ENCODE measurements at regions not wholly inside any gene's neighbourhood (a gene's known extent, or its start where the extent isn't known, plus 50 kb on each side); places are given as distances from the start of the nearest gene placed in this dataset.

GRCh38 chr18:70416496-70416895 is 127.7 kb downstream of the SOCS6 start:
- no peak overlapping the region for H3K9ac ChIP-seq (ENCODE audit: control insufficient read depth, extremely low read depth, insufficient read depth, low read length)
- DNase-seq (ENCODE audit: low read depth, low spot score) (no peak), FAIRE-seq (no peak)
- dilution Hi-C loops (cut with MboI; ENCODE audit: extremely low pct_ligation_motif_present, low sequenced_read_pairs): no loop called here
- no peak overlapping the region for H3K27ac ChIP-seq (ENCODE audit: control insufficient read depth, insufficient read depth, low read length)
- no peaks in the 10 kb centered on the region for H4K20me1 ChIP-seq (ENCODE audit: control insufficient read depth, extremely low read depth, insufficient read depth, low read length)
- no peak overlapping the region for H3K4me2 ChIP-seq (ENCODE audit: control insufficient read depth, extremely low read depth, insufficient read depth, low read depth, low read length)
- no peaks in the 10 kb centered on the region for H3K27me3 ChIP-seq (ENCODE audit: control insufficient read depth, extremely low read depth, insufficient read depth, low read length)
- H3K36me3 ChIP-seq (ENCODE audit: control insufficient read depth in 2 of 2, extremely low read depth in 1 of 2, insufficient read depth in 2 of 2, low read length in 2 of 2): no peaks in the 10 kb centered on the region
- H3K9me1 ChIP-seq (ENCODE audit: control insufficient read depth, extremely low read depth, insufficient read depth, low read length): no peaks in the 10 kb centered on the region
- no peak overlapping the region for H2AFZ ChIP-seq (ENCODE audit: control insufficient read depth, low read length)
- peaks cover 17% of the 10 kb centered on the region for H3K4me1 ChIP-seq (ENCODE audit: control insufficient read depth, extremely low read depth, insufficient read depth, low read length)
- no peaks in the 10 kb centered on the region for H3K79me2 ChIP-seq (ENCODE audit: control insufficient read depth, insufficient read depth, low read length)
- TF ChIP-seq, protein P1, sequence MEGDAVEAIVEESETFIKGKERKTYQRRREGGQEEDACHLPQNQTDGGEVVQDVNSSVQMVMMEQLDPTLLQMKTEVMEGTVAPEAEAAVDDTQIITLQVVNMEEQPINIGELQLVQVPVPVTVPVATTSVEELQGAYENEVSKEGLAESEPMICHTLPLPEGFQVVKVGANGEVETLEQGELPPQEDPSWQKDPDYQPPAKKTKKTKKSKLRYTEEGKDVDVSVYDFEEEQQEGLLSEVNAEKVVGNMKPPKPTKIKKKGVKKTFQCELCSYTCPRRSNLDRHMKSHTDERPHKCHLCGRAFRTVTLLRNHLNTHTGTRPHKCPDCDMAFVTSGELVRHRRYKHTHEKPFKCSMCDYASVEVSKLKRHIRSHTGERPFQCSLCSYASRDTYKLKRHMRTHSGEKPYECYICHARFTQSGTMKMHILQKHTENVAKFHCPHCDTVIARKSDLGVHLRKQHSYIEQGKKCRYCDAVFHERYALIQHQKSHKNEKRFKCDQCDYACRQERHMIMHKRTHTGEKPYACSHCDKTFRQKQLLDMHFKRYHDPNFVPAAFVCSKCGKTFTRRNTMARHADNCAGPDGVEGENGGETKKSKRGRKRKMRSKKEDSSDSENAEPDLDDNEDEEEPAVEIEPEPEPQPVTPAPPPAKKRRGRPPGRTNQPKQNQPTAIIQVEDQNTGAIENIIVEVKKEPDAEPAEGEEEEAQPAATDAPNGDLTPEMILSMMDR (optimal IDR thresholded peaks at IDR 0.05 in 1 of 3, IDR thresholded peaks at IDR 0.05 in 1 of 3, conservative IDR thresholded peaks at IDR 0.05 in 1 of 3; ENCODE audit: extremely low read depth in 1 of 3, insufficient read depth in 2 of 3, low read length in 3 of 3): no peak
- no peak for TF ChIP-seq EZH2 (IDR thresholded peaks at IDR 0.05; ENCODE audit: low read length)
- H3K4me3 ChIP-seq (ENCODE audit: control insufficient read depth in 2 of 3, extremely low read depth in 1 of 3, insufficient read depth in 2 of 3, low read depth in 1 of 3, low read length in 3 of 3): no peak overlapping the region
- no peaks in the 10 kb centered on the region for H3K9me3 ChIP-seq (ENCODE audit: control insufficient read depth, low read depth, low read length)

GRCh38 chr18:70415823-70416488 is 127.1 kb downstream of the SOCS6 start:
- no peaks in the 10 kb centered on the region for H4K20me1 ChIP-seq (ENCODE audit: control insufficient read depth, extremely low read depth, insufficient read depth, low read length)
- peak overlapping the region; percentile 2 for H3K27ac ChIP-seq (ENCODE audit: control insufficient read depth, insufficient read depth, low read length)
- peaks cover 13% of the 10 kb centered on the region for H3K4me1 ChIP-seq (ENCODE audit: control insufficient read depth, extremely low read depth, insufficient read depth, low read length)
- FAIRE-seq: peak; percentile 74
- TF ChIP-seq, protein P1 (optimal IDR thresholded peaks at IDR 0.05 in 1 of 3, IDR thresholded peaks at IDR 0.05 in 1 of 3, conservative IDR thresholded peaks at IDR 0.05 in 1 of 3; ENCODE audit: extremely low read depth in 1 of 3, insufficient read depth in 2 of 3, low read length in 3 of 3): no peak
- TF ChIP-seq EZH2 (IDR thresholded peaks at IDR 0.05; ENCODE audit: low read length): no peak
- H2AFZ ChIP-seq (ENCODE audit: control insufficient read depth, low read length): peak overlapping the region; percentile 43
- H3K4me3 ChIP-seq (ENCODE audit: control insufficient read depth in 2 of 3, extremely low read depth in 1 of 3, insufficient read depth in 2 of 3, low read depth in 1 of 3, low read length in 3 of 3): no peak overlapping the region
- H3K9me3 ChIP-seq (ENCODE audit: control insufficient read depth, low read depth, low read length): no peaks in the 10 kb centered on the region
- H3K79me2 ChIP-seq (ENCODE audit: control insufficient read depth, insufficient read depth, low read length): no peaks in the 10 kb centered on the region
- peak overlapping the region; percentile 18 for H3K4me2 ChIP-seq (ENCODE audit: control insufficient read depth, extremely low read depth, insufficient read depth, low read depth, low read length)
- dilution Hi-C loops (cut with MboI; ENCODE audit: extremely low pct_ligation_motif_present, low sequenced_read_pairs): no loop called here
- H3K9me1 ChIP-seq (ENCODE audit: control insufficient read depth, extremely low read depth, insufficient read depth, low read length): no peaks in the 10 kb centered on the region
- H3K36me3 ChIP-seq (ENCODE audit: control insufficient read depth in 2 of 2, extremely low read depth in 1 of 2, insufficient read depth in 2 of 2, low read length in 2 of 2): no peaks in the 10 kb centered on the region
- H3K9ac ChIP-seq (ENCODE audit: control insufficient read depth, extremely low read depth, insufficient read depth, low read length): no peak overlapping the region
- no peaks in the 10 kb centered on the region for H3K27me3 ChIP-seq (ENCODE audit: control insufficient read depth, extremely low read depth, insufficient read depth, low read length)
- no peak for DNase-seq (ENCODE audit: low read depth, low spot score)
